Activated naive CD4-positive, alpha-beta T cell treated with anti-CD3 and anti-CD28 coated beads, Interleukin-2, amount 50 U/mL, for 24 hours (primary cell): ENCODE measurements at regions not wholly inside any gene's neighbourhood (a gene's known extent, or its start where the extent isn't known, plus 50 kb on each side); places are given as distances from the start of the nearest gene placed in this dataset.
A peak's percentile ranks its signal among the peaks of the same experiment; 100 is the strongest.

ENCODE experiments used
- H3K27ac Mint-ChIP-seq: one replicate; pipeline ENCODE4 v1.8.0; 2021; ENCODE audit warnings: mild to moderate bottlenecking, mixed read lengths
- H3K27me3 Mint-ChIP-seq: one replicate; pipeline ENCODE4 v1.8.0; 2021; ENCODE audit warnings: mixed read lengths
- H3K36me3 Mint-ChIP-seq: one replicate; pipeline ENCODE4 v1.8.0; 2021; ENCODE audit warnings: mixed read lengths
- H3K4me1 Mint-ChIP-seq: one replicate; pipeline ENCODE4 v1.8.0; 2021; ENCODE audit warnings: mixed read lengths
- H3K4me3 Mint-ChIP-seq: one replicate; pipeline ENCODE4 v1.8.0; 2021; ENCODE audit warnings: mild to moderate bottlenecking, mixed read lengths
- H3K9me3 Mint-ChIP-seq: one replicate; pipeline ENCODE4 v1.8.0; 2021; ENCODE audit warnings: mixed read lengths

GRCh38 chr15:35633677-35634076 is 87.7 kb upstream of the DPH6 start:
- H3K36me3 Mint-ChIP-seq: no peaks in the 10 kb centered on the region
- H3K9me3 Mint-ChIP-seq: peaks cover 7% of the 10 kb centered on the region
- H3K27ac Mint-ChIP-seq: no peak overlapping the region
- peaks cover 15% of the 10 kb centered on the region for H3K27me3 Mint-ChIP-seq
- H3K4me3 Mint-ChIP-seq: no peak overlapping the region
- no peaks in the 10 kb centered on the region for H3K4me1 Mint-ChIP-seq

- Mint-ChIP-seq H3K4me1 (no peaks in the 10 kb centered on the region), H3K4me3 (no peak overlapping the region), H3K36me3 (peaks cover 2% of the 10 kb centered on the region), H3K27me3 (peaks cover 2% of the 10 kb centered on the region), H3K9me3 (peaks cover 3% of the 10 kb centered on the region), H3K27ac (no peak overlapping the region)
Observed at GRCh38 chr15:35646790-35647189, 100.8 kb upstream of the DPH6 start.

GRCh38 chr15:35647303-35647702 is 101.3 kb upstream of the DPH6 start:
- Mint-ChIP-seq H3K9me3 (no peaks in the 10 kb centered on the region), H3K4me3 (no peak overlapping the region), H3K36me3 (peaks cover 2% of the 10 kb centered on the region), H3K4me1 (no peaks in the 10 kb centered on the region), H3K27ac (no peak overlapping the region), H3K27me3 (peaks cover 2% of the 10 kb centered on the region)

- Mint-ChIP-seq H3K27me3 (peaks cover 4% of the 10 kb centered on the region), H3K36me3 (no peaks in the 10 kb centered on the region), H3K27ac (no peak overlapping the region), H3K4me1 (no peaks in the 10 kb centered on the region), H3K4me3 (no peak overlapping the region), H3K9me3 (no peaks in the 10 kb centered on the region)
Observed at GRCh38 chr15:35648941-35649340, 103.0 kb upstream of the DPH6 start.

GRCh38 chr15:35649575-35649974 is 103.6 kb upstream of the DPH6 start:
- H3K4me3 Mint-ChIP-seq: no peak overlapping the region

GRCh38 chr15:35654332-35654731 is 108.4 kb upstream of the DPH6 start:
- Mint-ChIP-seq H3K27ac (no peak overlapping the region), H3K27me3 (peaks cover 4% of the 10 kb centered on the region), H3K4me3 (no peak overlapping the region), H3K4me1 (no peaks in the 10 kb centered on the region), H3K36me3 (no peaks in the 10 kb centered on the region), H3K9me3 (no peaks in the 10 kb centered on the region)

More at GRCh38 chr15:35649575-35649974, 103.6 kb upstream of the DPH6 start:
- Mint-ChIP-seq H3K27me3 (peaks cover 2% of the 10 kb centered on the region), H3K9me3 (no peaks in the 10 kb centered on the region), H3K27ac (no peak overlapping the region), H3K4me1 (no peaks in the 10 kb centered on the region), H3K36me3 (no peaks in the 10 kb centered on the region)

- H3K27ac Mint-ChIP-seq: no peak overlapping the region
- no peaks in the 10 kb centered on the region for H3K4me1 Mint-ChIP-seq
- no peak overlapping the region for H3K4me3 Mint-ChIP-seq
- no peaks in the 10 kb centered on the region for H3K36me3 Mint-ChIP-seq
- H3K27me3 Mint-ChIP-seq: peaks cover 7% of the 10 kb centered on the region
- H3K9me3 Mint-ChIP-seq: no peaks in the 10 kb centered on the region
Observed at GRCh38 chr15:35657679-35658311, 111.8 kb upstream of the DPH6 start.

GRCh38 chr15:35663956-35664355 is 118.0 kb upstream of the DPH6 start:
- no peaks in the 10 kb centered on the region for H3K9me3 Mint-ChIP-seq
- no peak overlapping the region for H3K4me3 Mint-ChIP-seq
- no peak overlapping the region for H3K27ac Mint-ChIP-seq
- H3K36me3 Mint-ChIP-seq: no peaks in the 10 kb centered on the region
- peaks cover 3% of the 10 kb centered on the region for H3K4me1 Mint-ChIP-seq
- peaks cover 3% of the 10 kb centered on the region for H3K27me3 Mint-ChIP-seq

GRCh38 chr15:35665896-35666536 is 120.1 kb upstream of the DPH6 start:
- Mint-ChIP-seq H3K4me1 (peaks cover 3% of the 10 kb centered on the region), H3K27ac (no peak overlapping the region), H3K4me3 (no peak overlapping the region), H3K36me3 (no peaks in the 10 kb centered on the region), H3K27me3 (peaks cover 3% of the 10 kb centered on the region), H3K9me3 (no peaks in the 10 kb centered on the region)

- Mint-ChIP-seq H3K27ac (no peak overlapping the region), H3K4me3 (no peak overlapping the region), H3K27me3 (no peaks in the 10 kb centered on the region), H3K4me1 (peaks cover 7% of the 10 kb centered on the region), H3K9me3 (no peaks in the 10 kb centered on the region), H3K36me3 (no peaks in the 10 kb centered on the region)
Observed at GRCh38 chr15:35667908-35668307, 121.9 kb upstream of the DPH6 start.

GRCh38 chr15:35669021-35669420 is 123.1 kb upstream of the DPH6 start:
- Mint-ChIP-seq H3K4me1 (peaks cover 13% of the 10 kb centered on the region), H3K4me3 (no peak overlapping the region), H3K27ac (no peak overlapping the region), H3K36me3 (no peaks in the 10 kb centered on the region), H3K9me3 (no peaks in the 10 kb centered on the region), H3K27me3 (no peaks in the 10 kb centered on the region)

GRCh38 chr15:35669432-35670045 is 123.6 kb upstream of the DPH6 start:
- H3K36me3 Mint-ChIP-seq: no peaks in the 10 kb centered on the region
- no peaks in the 10 kb centered on the region for H3K9me3 Mint-ChIP-seq
- no peaks in the 10 kb centered on the region for H3K27me3 Mint-ChIP-seq
- H3K4me1 Mint-ChIP-seq: peaks cover 13% of the 10 kb centered on the region
- no peak overlapping the region for H3K27ac Mint-ChIP-seq
- H3K4me3 Mint-ChIP-seq: no peak overlapping the region

- no peak overlapping the region for H3K27ac Mint-ChIP-seq
- no peak overlapping the region for H3K4me3 Mint-ChIP-seq
- no peaks in the 10 kb centered on the region for H3K36me3 Mint-ChIP-seq
- no peaks in the 10 kb centered on the region for H3K9me3 Mint-ChIP-seq
- no peaks in the 10 kb centered on the region for H3K27me3 Mint-ChIP-seq
- H3K4me1 Mint-ChIP-seq: peaks cover 13% of the 10 kb centered on the region
Observed at GRCh38 chr15:35671197-35671596, 125.2 kb upstream of the DPH6 start.

- Mint-ChIP-seq H3K4me3 (no peak overlapping the region), H3K27me3 (no peaks in the 10 kb centered on the region), H3K27ac (no peak overlapping the region), H3K36me3 (no peaks in the 10 kb centered on the region), H3K4me1 (peaks cover 11% of the 10 kb centered on the region), H3K9me3 (no peaks in the 10 kb centered on the region)
Observed at GRCh38 chr15:35671981-35672380, 126.0 kb upstream of the DPH6 start.

GRCh38 chr15:35673093-35673684 is 127.2 kb upstream of the DPH6 start:
- H3K4me3 Mint-ChIP-seq: peak overlapping the region; percentile 31
- H3K27me3 Mint-ChIP-seq: no peaks in the 10 kb centered on the region
- no peaks in the 10 kb centered on the region for H3K9me3 Mint-ChIP-seq
- peak overlapping the region; percentile 15 for H3K27ac Mint-ChIP-seq
- no peaks in the 10 kb centered on the region for H3K36me3 Mint-ChIP-seq
- peaks cover 11% of the 10 kb centered on the region for H3K4me1 Mint-ChIP-seq
